EH (cell line): ENCODE measurements at regions not wholly inside any gene's neighbourhood (a gene's known extent, or its start where the extent isn't known, plus 50 kb on each side); places are given as distances from the start of the nearest gene placed in this dataset.
"Not testable (repeated sequence)": the region's sequence is repeated elsewhere in the genome, so short reads cannot be mapped to it uniquely, and the experiment has no call there.

ENCODE experiments used
- DNase-seq: peaks from one replicate; pipeline ENCODE4 v3.0.0-alpha.2; 2015; ENCODE audit warnings: low read depth

GRCh38 chr2:87542599-87543174, 205.2 kb upstream of the PLGLB2 start:
- DNase-seq, result peak; percentile 29

DNA sequence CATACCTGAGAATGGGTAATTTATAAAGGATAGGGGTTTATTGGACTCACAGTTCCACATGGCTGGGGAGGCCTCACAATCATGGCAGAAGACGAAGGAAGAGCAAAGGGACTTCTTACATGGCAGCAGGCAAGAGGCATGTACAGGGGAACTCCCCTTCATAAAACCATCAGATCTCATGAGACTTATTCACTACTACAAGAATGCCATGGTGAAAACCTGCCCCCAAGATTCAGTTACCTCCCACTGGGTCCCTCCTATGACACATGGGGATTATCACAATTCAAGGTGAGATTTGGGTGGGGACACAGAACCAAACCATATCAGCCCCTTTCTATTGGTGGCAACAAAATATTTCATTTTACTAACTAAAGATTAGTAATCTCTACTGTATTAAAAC, 204.1 kb upstream of the PLGLB2 start:
- not testable (repeated sequence) for DNase-seq

DNA sequence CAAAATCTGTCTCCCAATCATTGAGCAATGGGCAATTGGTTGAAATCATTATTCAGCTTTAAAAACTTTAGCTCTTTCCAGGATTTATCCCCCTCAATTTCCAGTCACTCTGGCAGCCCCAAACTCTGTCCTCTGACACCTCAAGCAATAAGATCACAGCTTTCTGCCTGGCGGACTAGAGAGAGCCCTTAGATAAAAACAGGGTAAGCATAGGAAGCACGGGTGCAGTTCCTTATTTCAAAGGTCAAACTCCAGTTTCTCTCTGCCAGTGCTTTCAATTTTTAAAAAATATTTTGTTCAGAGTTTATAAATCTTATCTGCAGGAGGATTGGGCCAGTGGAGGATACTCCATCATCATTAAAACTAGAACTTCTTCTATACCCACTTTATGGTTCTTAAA, 200.8 kb upstream of the PLGLB2 start:
- DNase-seq, result not testable (repeated sequence)

DNA sequence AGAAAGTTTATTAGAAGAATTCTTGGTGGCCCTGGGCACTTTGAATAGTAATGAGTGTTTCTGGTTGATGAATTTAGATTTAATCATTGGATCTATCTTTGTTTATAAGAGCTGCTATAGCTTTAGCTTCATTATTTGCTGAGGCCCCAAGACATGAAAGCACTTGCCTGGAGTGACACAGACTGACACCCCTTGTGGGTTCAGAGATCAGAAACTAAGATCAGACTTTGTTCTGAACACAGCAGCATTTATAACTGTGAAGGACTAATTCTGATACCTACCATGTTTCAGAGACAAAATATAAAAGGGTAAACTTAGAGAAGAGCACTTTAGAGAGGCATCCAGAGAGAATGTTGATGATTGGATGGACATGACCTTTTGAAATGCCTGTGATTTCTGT, 199.9 kb upstream of the PLGLB2 start:
- DNase-seq, result not testable (repeated sequence)

DNA sequence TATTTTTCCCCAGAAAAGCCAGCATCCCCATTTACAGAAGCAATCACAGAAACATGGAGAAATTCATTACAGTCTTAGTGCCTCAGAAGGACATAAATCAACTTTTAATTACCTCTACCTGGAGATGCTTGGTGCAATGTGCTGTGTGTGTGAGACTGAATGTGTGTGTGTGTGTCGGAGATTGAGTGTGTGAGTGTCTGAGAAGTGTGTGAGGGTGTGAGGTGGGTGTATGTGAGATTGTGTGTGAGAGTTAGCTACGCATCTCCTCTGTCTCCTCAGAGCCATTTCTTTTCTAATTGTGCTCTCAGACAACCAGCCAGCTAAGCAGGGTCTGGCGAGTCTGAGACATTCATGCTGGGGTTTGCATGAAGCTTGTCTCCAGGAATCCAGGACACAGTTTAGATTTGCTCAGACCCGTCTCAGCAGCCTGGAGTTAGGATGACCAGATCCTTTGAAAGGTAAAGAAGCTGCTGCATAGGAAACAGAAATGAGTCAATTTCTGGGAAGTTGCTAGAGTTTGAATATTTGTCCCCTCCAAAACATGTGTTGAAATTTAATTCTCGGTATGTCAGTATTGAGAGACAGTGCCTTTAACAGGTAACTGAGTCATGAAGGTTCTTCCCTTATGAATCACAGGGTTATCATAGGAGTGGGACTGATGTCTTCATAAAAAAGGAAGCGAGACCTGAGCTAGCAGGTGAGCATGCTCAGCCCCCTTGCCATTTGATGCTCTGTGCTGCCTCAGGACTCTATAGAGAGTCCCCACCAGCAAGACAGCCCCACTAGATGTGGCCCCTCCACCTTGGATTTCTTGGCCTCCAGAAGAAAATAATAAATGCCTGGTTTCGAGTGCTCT, 199.0 kb upstream of the PLGLB2 start:
- not testable (repeated sequence) for DNase-seq

- DNase-seq, result not testable (repeated sequence)
Measured at GRCh38 chr2:87549561-87550202, 198.2 kb upstream of the PLGLB2 start.

DNA sequence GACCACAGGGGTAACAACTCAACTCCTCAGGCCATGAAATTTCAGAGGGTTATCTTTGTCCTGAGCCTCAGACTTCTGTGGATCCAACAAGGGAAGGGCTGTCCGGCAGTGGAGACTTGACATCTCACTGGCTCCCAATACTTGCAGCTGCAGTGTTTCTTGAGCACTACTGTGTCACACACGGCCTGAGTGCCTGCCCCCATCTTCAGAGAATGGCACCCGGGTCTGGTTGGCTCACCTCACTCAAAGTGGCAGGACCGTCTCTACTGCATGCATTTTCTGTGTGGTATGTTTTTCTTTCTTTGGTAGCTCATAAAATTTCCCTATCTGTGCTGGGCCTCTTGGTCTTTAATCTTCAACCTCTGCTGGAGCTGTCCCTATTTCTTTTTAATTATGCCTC, 193.2 kb upstream of the PLGLB2 start:
- DNase-seq, result not testable (repeated sequence)

GRCh38 chr2:87555082-87555481, 192.8 kb upstream of the PLGLB2 start:
- not testable (repeated sequence) for DNase-seq

DNA sequence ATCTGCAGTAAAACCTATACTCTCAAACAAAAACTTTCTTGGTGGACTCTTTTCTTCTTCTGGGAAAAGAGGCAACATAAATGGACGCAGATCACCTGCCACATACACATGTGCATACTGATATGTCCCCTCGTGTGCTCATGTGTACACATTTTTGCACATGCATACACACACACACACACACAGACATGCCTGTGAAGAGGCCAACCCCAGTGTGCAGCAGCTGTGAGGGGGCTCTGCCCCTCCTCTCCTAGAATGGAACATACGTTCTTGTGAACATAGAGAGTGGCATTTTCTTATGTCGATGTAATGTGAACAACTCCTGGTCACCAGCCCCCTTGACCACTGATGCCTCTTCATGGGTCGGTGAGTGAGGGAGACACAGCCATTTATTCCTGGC, 188.9 kb upstream of the PLGLB2 start:
- not testable (repeated sequence) for DNase-seq

- not testable (repeated sequence) for DNase-seq
Measured at GRCh38 chr2:87559735-87560134, 188.2 kb upstream of the PLGLB2 start.

GRCh38 chr2:87565116-87565515, 182.8 kb upstream of the PLGLB2 start:
- peak; percentile 22 for DNase-seq

- DNase-seq, result peak; percentile 58
Measured at GRCh38 chr2:87566531-87566930, 181.4 kb upstream of the PLGLB2 start.

GRCh38 chr2:87567093-87567492, 180.8 kb upstream of the PLGLB2 start:
- DNase-seq, result not testable (repeated sequence)

GRCh38 chr2:87567912-87568311, 180.0 kb upstream of the PLGLB2 start:
- DNase-seq, result not testable (repeated sequence)

GRCh38 chr2:87568554-87569278, 179.2 kb upstream of the PLGLB2 start:
- not testable (repeated sequence) for DNase-seq

GRCh38 chr2:87569689-87570397, 178.0 kb upstream of the PLGLB2 start:
- not testable (repeated sequence) for DNase-seq

- not testable (repeated sequence) for DNase-seq
Measured at GRCh38 chr2:87571889-87572465, 175.9 kb upstream of the PLGLB2 start.

GRCh38 chr2:87572906-87573305, 175.0 kb upstream of the PLGLB2 start:
- not testable (repeated sequence) for DNase-seq

GRCh38 chr2:87573386-87574192, 174.3 kb upstream of the PLGLB2 start:
- not testable (repeated sequence) for DNase-seq
